Smooth muscle cell (in vitro differentiated cells): ENCODE measurements at regions not wholly inside any gene's neighbourhood (a gene's known extent, or its start where the extent isn't known, plus 50 kb on each side); places are given as distances from the start of the nearest gene placed in this dataset.

Experiments
- DNase-seq: peaks from one replicate; lab custom pipeline; 2025; ENCODE audit not compliant: unreplicated experiment; lab: John Stamatoyannopoulos, UW
- H2AFZ ChIP-seq: fragments of 200-600 bp; sonication (generic); 2 replicates; pipeline ENCODE4 v1.6.0; 2016; ENCODE audit warnings: antibody characterized with exemption, low read depth, mild to moderate bottlenecking
- H3F3A ChIP-seq: fragments of 200-600 bp; sonication (generic); 2 replicates; pipeline ENCODE4 v1.6.0; 2017; ENCODE audit warnings: antibody characterized with exemption, low read depth
- H3K27ac ChIP-seq: fragments of 200-600 bp; sonication (generic); 2 replicates; pipeline ENCODE4 v1.5.1; 2016; ENCODE audit warnings: low read depth, mild to moderate bottlenecking
- H3K27me3 ChIP-seq: fragments of 200-600 bp; sonication (generic); 2 replicates; pipeline ENCODE4 v1.6.1; 2016; ENCODE audit warnings: low read depth, mild to moderate bottlenecking
- H3K36me3 ChIP-seq: fragments of 200-600 bp; sonication (generic); 2 replicates; pipeline ENCODE4 v1.5.1; 2016; ENCODE audit warnings: low read depth
- H3K4me1 ChIP-seq: fragments of 200-600 bp; sonication (generic); 2 replicates; pipeline ENCODE4 v1.5.1; 2016; ENCODE audit warnings: low read depth
- H3K4me2 ChIP-seq: fragments of 200-600 bp; sonication (generic); 2 replicates; pipeline ENCODE4 v1.6.0; 2016; ENCODE audit warnings: mild to moderate bottlenecking
- H3K4me3 ChIP-seq: fragments of 200-600 bp; sonication (generic); 2 replicates; pipeline ENCODE4 v1.5.1; 2016; ENCODE audit warnings: mild to moderate bottlenecking
- H3K79me2 ChIP-seq: fragments of 200-600 bp; sonication (generic); 2 replicates; pipeline ENCODE4 v1.6.0; 2016; ENCODE audit warnings: low read depth, mild to moderate bottlenecking
- H3K9ac ChIP-seq: fragments of 200-600 bp; sonication (generic); 2 replicates; pipeline ENCODE4 v1.6.0; 2016; ENCODE audit warnings: low read depth
- H3K9me3 ChIP-seq: fragments of 200-600 bp; sonication (generic); replicated peaks from 2 replicates; pipeline ENCODE4 v1.5.1; 2016; ENCODE audit warnings: low read depth
- H4K20me1 ChIP-seq: fragments of 200-600 bp; sonication (generic); 2 replicates; pipeline ENCODE4 v1.6.0; 2016; ENCODE audit warnings: low read depth
- CTCF ChIP-seq: fragments of 200-600 bp; sonication (generic); IDR thresholded peaks from 2 replicates; pipeline ENCODE4 v1.5.1; 2017; ENCODE audit warnings: borderline replicate concordance, mild to moderate bottlenecking, antibody characterized with exemption; ENCODE audit not compliant: insufficient read depth, poor library complexity, severe bottlenecking
- WGBS: methylation state at CpG from one replicate; pipeline ENCODE4 v1.1.7; 2016; ENCODE audit warnings: low lambda C conversion rate; 5-methylcytosine and 5-hydroxymethylcytosine counted together

- Histone ChIP-seq H3K9me3 (no peaks in the 10 kb centered on the region), H3K9ac (no peak overlapping the region), H3K4me2 (peak overlapping the region; percentile 90), H3K27ac (no peak overlapping the region), H2AFZ (peak overlapping the region; percentile 90), H4K20me1 (no peaks in the 10 kb centered on the region), H3K36me3 (no peaks in the 10 kb centered on the region), H3K4me3 (peak overlapping the region; percentile 65), H3K4me1 (peaks cover 13% of the 10 kb centered on the region), H3K79me2 (no peaks in the 10 kb centered on the region), H3F3A (peaks cover 13% of the 10 kb centered on the region), H3K27me3 (no peaks in the 10 kb centered on the region)
- WGBS = 57% methylated on average over 8 of the region's 8 CpGs
- DNase-seq = no peak
- no peak for TF ChIP-seq CTCF
These were observed 58.3 kb upstream of the COMTD1 start for GRCh38 chr10:75294031-75294437.

GRCh38 chr10:75293446-75293820, 57.7 kb upstream of the COMTD1 start:
- Histone ChIP-seq H3K79me2 (no peaks in the 10 kb centered on the region), H4K20me1 (no peaks in the 10 kb centered on the region), H3K4me3 (no peak overlapping the region), H3K4me1 (peaks cover 13% of the 10 kb centered on the region), H2AFZ (no peak overlapping the region), H3K9me3 (no peaks in the 10 kb centered on the region), H3K27me3 (no peaks in the 10 kb centered on the region), H3K27ac (no peak overlapping the region), H3K4me2 (no peak overlapping the region), H3F3A (peaks cover 13% of the 10 kb centered on the region), H3K9ac (no peak overlapping the region), H3K36me3 (no peaks in the 10 kb centered on the region)
- TF ChIP-seq CTCF = no peak
- 85% methylated on average over 3 of the region's 3 CpGs for WGBS
- DNase-seq = no peak

- H3K27me3 ChIP-seq = no peaks in the 10 kb centered on the region
- no peak for TF ChIP-seq CTCF
- WGBS = 94% methylated on average over 10 of the region's 10 CpGs
- H3K79me2 ChIP-seq = no peaks in the 10 kb centered on the region
- H3F3A ChIP-seq = peaks cover 13% of the 10 kb centered on the region
- peaks cover 10% of the 10 kb centered on the region for H3K4me1 ChIP-seq
- no peak overlapping the region for H3K27ac ChIP-seq
- no peaks in the 10 kb centered on the region for H3K36me3 ChIP-seq
- no peak for DNase-seq
- no peaks in the 10 kb centered on the region for H3K9me3 ChIP-seq
- H3K9ac ChIP-seq = no peak overlapping the region
- H2AFZ ChIP-seq = no peak overlapping the region
- H3K4me3 ChIP-seq = no peak overlapping the region
- no peaks in the 10 kb centered on the region for H4K20me1 ChIP-seq
- no peak overlapping the region for H3K4me2 ChIP-seq
These were observed 57.2 kb upstream of the COMTD1 start for GRCh38 chr10:75292794-75293445.

GRCh38 chr10:75291805-75292204, 56.0 kb upstream of the COMTD1 start:
- no peaks in the 10 kb centered on the region for H3K36me3 ChIP-seq
- no peak overlapping the region for H3K27ac ChIP-seq
- no peaks in the 10 kb centered on the region for H4K20me1 ChIP-seq
- no peaks in the 10 kb centered on the region for H3K9me3 ChIP-seq
- no peak overlapping the region for H3K4me3 ChIP-seq
- TF ChIP-seq CTCF = no peak
- H3K27me3 ChIP-seq = no peaks in the 10 kb centered on the region
- H3K9ac ChIP-seq = no peak overlapping the region
- peaks cover 10% of the 10 kb centered on the region for H3F3A ChIP-seq
- H3K4me2 ChIP-seq = no peak overlapping the region
- H2AFZ ChIP-seq = no peak overlapping the region
- WGBS = 57% methylated on average over 1 of the region's 1 CpG
- no peak for DNase-seq
- peaks cover 9% of the 10 kb centered on the region for H3K4me1 ChIP-seq
- H3K79me2 ChIP-seq = no peaks in the 10 kb centered on the region
